ENCODE measurements at regions not wholly inside any gene's neighbourhood (a gene's known extent, or its start where the extent isn't known, plus 50 kb on each side); places are given as distances from the start of the nearest gene placed in this dataset.

DNA sequence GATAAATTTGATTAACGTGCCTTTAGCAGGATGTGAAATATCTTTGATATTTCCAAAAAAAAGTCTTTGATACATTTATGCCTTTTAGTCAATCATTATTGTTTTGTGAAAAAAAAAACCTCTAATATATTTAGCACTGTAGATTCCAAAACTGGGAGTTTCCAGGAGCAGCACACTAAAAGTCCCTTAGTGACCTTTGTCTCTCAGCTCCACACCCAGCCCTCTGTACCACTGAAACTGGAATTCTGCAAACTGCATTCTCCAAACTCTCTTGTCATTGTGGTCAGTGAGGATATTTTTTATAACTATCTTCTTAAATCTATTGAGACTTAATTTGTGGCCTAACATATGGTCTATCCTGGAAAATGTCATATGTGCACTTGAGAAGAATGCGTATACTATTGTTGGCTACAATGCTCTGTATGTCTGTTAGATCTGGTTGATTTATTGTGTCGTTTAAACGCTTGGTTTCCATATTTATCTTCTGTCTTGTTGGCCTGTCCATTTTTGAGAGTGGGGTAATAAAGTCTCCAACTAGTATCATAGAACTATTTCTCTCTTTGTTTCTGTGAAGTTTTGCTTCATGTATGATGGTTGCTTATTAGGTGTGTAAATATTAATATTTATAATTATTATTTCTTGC, 73.2 kb upstream of the CNKSR3 start:
- no peak overlapping the region for H3K9ac ChIP-seq
- ChIA-PET CTCF (interaction anchor here (0.6 kb wide), 1 partner anchor 125 kb away, joined by 3 read pairs; no protein-coding TSS in a partner anchor), POLR2A (no interaction called here)
- 80% methylated on average over 4 of the region's 4 CpGs for WGBS (ENCODE audit: low lambda C conversion rate)
- no peak overlapping the region for H3K4me3 ChIP-seq (ENCODE audit: low read depth in 2 of 2, low read length in 1 of 2)
- no peaks in the 10 kb centered on the region for H4K20me1 ChIP-seq (ENCODE audit: insufficient read depth)
- no peaks in the 10 kb centered on the region for H3K9me2 ChIP-seq
- no peak overlapping the region for H3K4me2 ChIP-seq
- no peak for DNase-seq
- TF ChIP-seq, protein P1, sequence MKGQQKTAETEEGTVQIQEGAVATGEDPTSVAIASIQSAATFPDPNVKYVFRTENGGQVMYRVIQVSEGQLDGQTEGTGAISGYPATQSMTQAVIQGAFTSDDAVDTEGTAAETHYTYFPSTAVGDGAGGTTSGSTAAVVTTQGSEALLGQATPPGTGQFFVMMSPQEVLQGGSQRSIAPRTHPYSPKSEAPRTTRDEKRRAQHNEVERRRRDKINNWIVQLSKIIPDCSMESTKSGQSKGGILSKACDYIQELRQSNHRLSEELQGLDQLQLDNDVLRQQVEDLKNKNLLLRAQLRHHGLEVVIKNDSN (IDR thresholded peaks at IDR 0.05; ENCODE audit: borderline replicate concordance, low read depth): no peak
- TF ChIP-seq EZH2phosphoT487 (IDR thresholded peaks at IDR 0.05; ENCODE audit: borderline replicate concordance, low read depth) (no peak), CHD2 (IDR thresholded peaks at IDR 0.05; ENCODE audit: low read length, partially characterized antibody) (no peak)
- no peak overlapping the region for H3K27ac ChIP-seq (ENCODE audit: low read depth in 2 of 2, low read length in 1 of 2)
- H2AFZ ChIP-seq (ENCODE audit: low read depth): no peak overlapping the region
- H3K27me3 ChIP-seq (ENCODE audit: insufficient read depth): no peaks in the 10 kb centered on the region
- H3F3A ChIP-seq (replicated peaks; ENCODE audit: insufficient read depth): no peaks in the 10 kb centered on the region
- H3K4me1 ChIP-seq (ENCODE audit: control insufficient read depth in 1 of 2, insufficient read depth in 2 of 2, low read depth in 1 of 2, low read length in 1 of 2): no peaks in the 10 kb centered on the region
- H3K9me3 ChIP-seq: no peaks in the 10 kb centered on the region
- H3K79me2 ChIP-seq (ENCODE audit: insufficient read depth): no peaks in the 10 kb centered on the region
- no peaks in the 10 kb centered on the region for H3K36me3 ChIP-seq (replicated peaks in 1 of 2; ENCODE audit: control insufficient read depth in 1 of 2, insufficient read depth in 2 of 2, low read length in 1 of 2)

DNA sequence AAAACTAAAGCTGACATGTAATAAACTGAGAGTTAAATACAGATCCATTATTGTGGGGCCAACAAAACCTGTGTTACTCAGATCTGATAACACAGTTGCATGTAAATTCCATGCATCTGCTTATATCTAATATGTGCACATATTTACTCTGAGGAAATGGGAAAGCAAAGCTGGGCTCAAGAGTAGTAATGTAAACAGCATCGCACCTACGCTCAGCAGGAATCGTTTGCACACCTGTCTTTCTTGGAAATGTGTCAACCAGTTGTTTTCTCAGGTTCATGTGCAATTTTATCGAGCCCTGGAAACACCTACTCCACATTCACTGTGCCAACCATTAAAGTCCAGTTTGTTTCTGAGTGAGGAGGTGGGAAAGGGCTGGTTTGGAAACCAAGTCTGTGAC, 80.3 kb upstream of the CNKSR3 start:
- H3K4me1 ChIP-seq (ENCODE audit: control insufficient read depth in 1 of 2, insufficient read depth in 2 of 2, low read depth in 1 of 2, low read length in 1 of 2): no peaks in the 10 kb centered on the region
- H2AFZ ChIP-seq (ENCODE audit: low read depth): no peak overlapping the region
- no peaks in the 10 kb centered on the region for H3K9me2 ChIP-seq
- H3K36me3 ChIP-seq (replicated peaks in 1 of 2; ENCODE audit: control insufficient read depth in 1 of 2, insufficient read depth in 2 of 2, low read length in 1 of 2): no peaks in the 10 kb centered on the region
- H3K27ac ChIP-seq (ENCODE audit: low read depth in 2 of 2, low read length in 1 of 2): no peak overlapping the region
- no peaks in the 10 kb centered on the region for H3F3A ChIP-seq (replicated peaks; ENCODE audit: insufficient read depth)
- CTCF ChIA-PET: interaction anchor here (0.7 kb wide), 1 partner anchor 48 kb away, joined by 3 read pairs; no protein-coding TSS in a partner anchor
- POLR2A ChIA-PET: no interaction called here
- H3K27me3 ChIP-seq (ENCODE audit: insufficient read depth): no peaks in the 10 kb centered on the region
- no peaks in the 10 kb centered on the region for H3K9me3 ChIP-seq
- TF ChIP-seq EP300 (IDR thresholded peaks at IDR 0.05; ENCODE audit: borderline replicate concordance in 1 of 2, low read depth in 1 of 2, low read length in 1 of 2): no peak
- no peak for TF ChIP-seq NRF1 (IDR thresholded peaks at IDR 0.05; ENCODE audit: low read depth, low read length)
- no peak for TF ChIP-seq YY1 (IDR thresholded peaks at IDR 0.05; ENCODE audit: low read depth)
- TF ChIP-seq, protein P2, sequence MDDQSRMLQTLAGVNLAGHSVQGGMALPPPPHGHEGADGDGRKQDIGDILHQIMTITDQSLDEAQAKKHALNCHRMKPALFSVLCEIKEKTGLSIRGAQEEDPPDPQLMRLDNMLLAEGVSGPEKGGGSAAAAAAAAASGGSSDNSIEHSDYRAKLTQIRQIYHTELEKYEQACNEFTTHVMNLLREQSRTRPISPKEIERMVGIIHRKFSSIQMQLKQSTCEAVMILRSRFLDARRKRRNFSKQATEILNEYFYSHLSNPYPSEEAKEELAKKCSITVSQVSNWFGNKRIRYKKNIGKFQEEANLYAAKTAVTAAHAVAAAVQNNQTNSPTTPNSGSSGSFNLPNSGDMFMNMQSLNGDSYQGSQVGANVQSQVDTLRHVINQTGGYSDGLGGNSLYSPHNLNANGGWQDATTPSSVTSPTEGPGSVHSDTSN (IDR thresholded peaks at IDR 0.05): no peak
- TF ChIP-seq SMC3 (IDR thresholded peaks at IDR 0.05; ENCODE audit: low read depth, low read length): no peak
- no peak for TF ChIP-seq TCF12 (IDR thresholded peaks at IDR 0.05)
- TF ChIP-seq RFX5 (IDR thresholded peaks at IDR 0.05; ENCODE audit: low read length): no peak
- TF ChIP-seq CHD2 (IDR thresholded peaks at IDR 0.05; ENCODE audit: low read length, partially characterized antibody): no peak
- TF ChIP-seq, protein P3, sequence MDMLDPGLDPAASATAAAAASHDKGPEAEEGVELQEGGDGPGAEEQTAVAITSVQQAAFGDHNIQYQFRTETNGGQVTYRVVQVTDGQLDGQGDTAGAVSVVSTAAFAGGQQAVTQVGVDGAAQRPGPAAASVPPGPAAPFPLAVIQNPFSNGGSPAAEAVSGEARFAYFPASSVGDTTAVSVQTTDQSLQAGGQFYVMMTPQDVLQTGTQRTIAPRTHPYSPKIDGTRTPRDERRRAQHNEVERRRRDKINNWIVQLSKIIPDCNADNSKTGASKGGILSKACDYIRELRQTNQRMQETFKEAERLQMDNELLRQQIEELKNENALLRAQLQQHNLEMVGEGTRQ (IDR thresholded peaks at IDR 0.05; ENCODE audit: borderline replicate concordance, low read depth, low read length): no peak
- no peak for TF ChIP-seq MEF2A (IDR thresholded peaks at IDR 0.05; ENCODE audit: borderline replicate concordance, low read depth)
- TF ChIP-seq, protein P4, sequence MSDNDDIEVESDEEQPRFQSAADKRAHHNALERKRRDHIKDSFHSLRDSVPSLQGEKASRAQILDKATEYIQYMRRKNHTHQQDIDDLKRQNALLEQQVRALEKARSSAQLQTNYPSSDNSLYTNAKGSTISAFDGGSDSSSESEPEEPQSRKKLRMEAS (IDR thresholded peaks at IDR 0.05; ENCODE audit: low read depth): no peak
- no peak for TF ChIP-seq POLR2AphosphoS5 (IDR thresholded peaks at IDR 0.05; ENCODE audit: low read depth, low read length)
- TF ChIP-seq RCOR1 (IDR thresholded peaks at IDR 0.05; ENCODE audit: low read length): no peak
- TF ChIP-seq TEAD4 (IDR thresholded peaks at IDR 0.05; ENCODE audit: borderline replicate concordance, insufficient read depth): no peak
- TF ChIP-seq RXRA (IDR thresholded peaks at IDR 0.05; ENCODE audit: borderline replicate concordance, low read depth): no peak
- TF ChIP-seq, protein P5, sequence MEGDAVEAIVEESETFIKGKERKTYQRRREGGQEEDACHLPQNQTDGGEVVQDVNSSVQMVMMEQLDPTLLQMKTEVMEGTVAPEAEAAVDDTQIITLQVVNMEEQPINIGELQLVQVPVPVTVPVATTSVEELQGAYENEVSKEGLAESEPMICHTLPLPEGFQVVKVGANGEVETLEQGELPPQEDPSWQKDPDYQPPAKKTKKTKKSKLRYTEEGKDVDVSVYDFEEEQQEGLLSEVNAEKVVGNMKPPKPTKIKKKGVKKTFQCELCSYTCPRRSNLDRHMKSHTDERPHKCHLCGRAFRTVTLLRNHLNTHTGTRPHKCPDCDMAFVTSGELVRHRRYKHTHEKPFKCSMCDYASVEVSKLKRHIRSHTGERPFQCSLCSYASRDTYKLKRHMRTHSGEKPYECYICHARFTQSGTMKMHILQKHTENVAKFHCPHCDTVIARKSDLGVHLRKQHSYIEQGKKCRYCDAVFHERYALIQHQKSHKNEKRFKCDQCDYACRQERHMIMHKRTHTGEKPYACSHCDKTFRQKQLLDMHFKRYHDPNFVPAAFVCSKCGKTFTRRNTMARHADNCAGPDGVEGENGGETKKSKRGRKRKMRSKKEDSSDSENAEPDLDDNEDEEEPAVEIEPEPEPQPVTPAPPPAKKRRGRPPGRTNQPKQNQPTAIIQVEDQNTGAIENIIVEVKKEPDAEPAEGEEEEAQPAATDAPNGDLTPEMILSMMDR (IDR thresholded peaks at IDR 0.05): no peak
- no peak for TF ChIP-seq NFIC (IDR thresholded peaks at IDR 0.05; ENCODE audit: borderline replicate concordance)
- no peak for TF ChIP-seq ELF1 (IDR thresholded peaks at IDR 0.05)
- no peak for TF ChIP-seq RAD21 (IDR thresholded peaks at IDR 0.05; ENCODE audit: low read length)
- no peak overlapping the region for H3K9ac ChIP-seq
- no peak for DNase-seq
- H3K4me2 ChIP-seq: no peak overlapping the region
- WGBS (ENCODE audit: low lambda C conversion rate): 87% methylated on average over 4 of the region's 4 CpGs
- no peaks in the 10 kb centered on the region for H4K20me1 ChIP-seq (ENCODE audit: insufficient read depth)
- H3K4me3 ChIP-seq (ENCODE audit: low read depth in 2 of 2, low read length in 1 of 2): no peak overlapping the region
- no peaks in the 10 kb centered on the region for H3K79me2 ChIP-seq (ENCODE audit: insufficient read depth)
